HG02678 (cell line): ENCODE measurements at regions not wholly inside any gene's neighbourhood (a gene's known extent, or its start where the extent isn't known, plus 50 kb on each side); places are given as distances from the start of the nearest gene placed in this dataset.
"Not testable (repeated sequence)": the region's sequence is repeated elsewhere in the genome, so short reads cannot be mapped to it uniquely, and the experiment has no call there.

Source experiments
- ATAC-seq: cut with Tn5 transposase; IDR thresholded peaks from one replicate; pipeline ENCODE4 v1.9.1; 2021; ENCODE audit warnings: mild to moderate bottlenecking, moderate library complexity; ENCODE audit not compliant: unreplicated experiment

DNA sequence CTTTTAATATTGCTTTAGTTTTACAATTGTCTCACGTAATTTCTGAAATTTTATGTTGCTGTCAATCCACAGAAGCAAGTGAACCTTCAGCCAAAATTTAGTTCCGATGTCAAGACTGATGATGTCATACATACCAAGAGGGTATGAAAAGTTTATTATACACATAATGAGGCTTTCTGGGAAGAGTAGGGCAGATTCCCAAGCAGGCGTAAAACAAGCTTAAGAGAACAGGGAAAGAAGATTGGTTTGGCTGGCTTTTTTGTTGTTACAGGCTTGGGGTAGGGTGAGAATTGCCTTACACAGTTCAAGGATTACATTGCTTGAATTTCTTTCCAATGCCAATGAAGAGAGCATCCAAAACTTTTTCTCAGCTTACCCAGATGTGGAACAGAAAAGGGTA, 1962.9 kb upstream of the CDH6 start:
- no peak for ATAC-seq

DNA sequence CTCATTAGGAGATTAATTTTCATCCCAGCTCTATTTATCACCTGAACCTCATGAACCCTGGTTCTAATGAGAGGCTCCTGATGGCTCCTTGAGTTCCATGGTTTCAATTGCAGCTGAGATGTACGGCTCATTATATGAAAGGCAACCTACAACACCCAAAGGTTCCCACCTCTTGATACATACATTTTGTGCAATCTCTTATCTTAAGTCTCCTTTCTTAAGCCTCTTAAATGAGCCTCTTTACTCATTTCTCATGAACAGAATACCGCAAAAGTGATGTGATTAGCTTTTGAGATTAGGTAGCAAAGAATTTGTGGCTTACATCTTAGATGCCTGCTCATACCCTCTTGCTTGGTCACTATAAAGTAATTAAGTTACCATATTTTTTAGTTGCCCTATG, 1964.0 kb upstream of the CDH6 start:
- ATAC-seq, result no peak

DNA sequence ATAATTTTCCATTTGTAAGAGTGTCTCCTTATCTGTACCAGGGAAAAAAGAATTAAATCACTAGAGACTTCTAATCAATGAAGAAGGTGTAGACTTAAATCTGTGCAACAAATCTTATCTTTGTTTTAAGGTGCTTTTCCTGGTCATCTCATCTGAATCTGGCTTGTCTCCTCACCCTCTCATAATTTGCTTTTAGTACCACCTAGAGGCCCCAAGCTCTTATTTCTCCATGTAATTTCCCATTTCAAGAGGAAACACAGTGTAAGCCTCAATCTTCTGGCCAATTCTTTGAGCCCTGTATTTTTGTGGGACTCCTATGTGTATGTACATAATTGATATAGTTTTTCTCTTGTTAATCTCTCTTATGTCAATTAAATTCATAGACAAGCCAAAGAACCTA, 1975.3 kb upstream of the CDH6 start:
- no peak for ATAC-seq

DNA sequence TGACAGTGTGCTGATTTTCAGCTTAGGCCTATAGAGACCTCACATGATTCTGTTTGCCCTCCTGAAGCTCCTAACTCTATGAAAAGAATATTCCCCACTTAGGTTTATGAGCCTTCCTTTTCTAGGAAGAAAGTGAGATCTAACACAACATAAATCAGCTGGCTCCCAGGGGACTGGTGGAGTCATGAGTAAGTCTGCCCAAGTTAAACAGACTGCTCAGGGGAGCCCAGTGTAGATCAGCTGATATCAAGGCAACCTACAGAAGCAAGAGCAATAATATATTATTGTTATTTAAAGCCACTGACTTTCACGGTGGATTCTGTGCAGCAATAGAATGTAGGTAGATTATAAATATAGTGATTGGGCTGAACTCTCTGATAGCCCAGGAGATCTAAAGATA, 1978.6 kb upstream of the CDH6 start:
- ATAC-seq, result no peak

DNA sequence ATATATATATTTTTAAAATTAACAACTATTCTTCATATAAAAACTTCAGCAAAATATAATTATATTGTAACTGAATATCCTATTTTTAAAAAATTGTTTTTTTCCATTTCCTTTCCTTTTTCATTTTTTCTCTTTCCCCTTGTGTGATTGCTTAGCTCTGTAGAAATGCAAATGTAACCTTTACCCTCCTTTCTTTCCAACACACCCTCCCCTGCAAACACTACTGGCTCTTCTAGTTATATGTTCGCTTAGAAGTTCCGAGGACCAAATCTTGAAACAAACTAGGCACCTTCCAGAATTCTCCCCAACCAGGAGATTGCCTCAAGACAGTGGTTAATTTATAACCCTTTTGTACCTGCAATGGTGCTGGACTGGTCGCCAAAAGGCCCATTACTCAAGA, 1980.0 kb upstream of the CDH6 start:
- ATAC-seq, result no peak

DNA sequence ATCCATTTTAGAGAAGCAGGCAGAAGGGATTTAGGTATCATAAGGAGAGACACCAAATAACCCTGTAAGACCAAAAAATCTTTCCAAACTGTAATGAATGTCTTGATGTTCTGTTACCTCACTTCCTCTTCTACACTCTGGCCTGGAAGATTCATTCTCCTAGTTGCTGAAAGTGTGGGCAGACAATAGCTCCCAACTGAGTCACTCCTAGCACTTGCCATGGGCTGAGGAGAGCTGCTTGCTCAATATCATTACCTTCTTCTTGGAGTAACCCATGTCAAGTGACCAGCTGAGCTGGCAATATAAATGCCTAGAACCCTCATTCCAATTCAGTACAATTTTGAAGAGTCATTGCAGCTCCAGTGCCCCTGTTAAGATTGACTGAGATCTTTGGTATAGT, 1985.5 kb upstream of the CDH6 start:
- ATAC-seq, result no peak

DNA sequence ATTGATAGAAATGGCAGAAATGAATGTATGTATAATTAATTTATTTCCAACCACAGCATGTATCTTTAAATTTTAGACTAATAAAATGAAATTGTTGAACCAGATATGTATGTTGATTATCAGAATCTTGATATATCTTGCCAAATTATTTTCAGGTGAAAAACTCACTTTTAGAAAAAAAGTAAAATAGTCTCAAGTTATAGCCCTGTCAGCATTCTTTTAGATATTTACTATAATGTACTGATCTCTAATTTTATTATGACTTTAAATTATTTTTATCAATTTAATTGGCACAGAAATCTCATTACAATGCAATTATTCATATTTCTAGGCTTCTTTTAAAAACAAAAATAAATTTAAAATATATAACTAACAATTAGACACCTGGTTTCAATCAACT, 1990.4 kb upstream of the CDH6 start:
- no peak for ATAC-seq

DNA sequence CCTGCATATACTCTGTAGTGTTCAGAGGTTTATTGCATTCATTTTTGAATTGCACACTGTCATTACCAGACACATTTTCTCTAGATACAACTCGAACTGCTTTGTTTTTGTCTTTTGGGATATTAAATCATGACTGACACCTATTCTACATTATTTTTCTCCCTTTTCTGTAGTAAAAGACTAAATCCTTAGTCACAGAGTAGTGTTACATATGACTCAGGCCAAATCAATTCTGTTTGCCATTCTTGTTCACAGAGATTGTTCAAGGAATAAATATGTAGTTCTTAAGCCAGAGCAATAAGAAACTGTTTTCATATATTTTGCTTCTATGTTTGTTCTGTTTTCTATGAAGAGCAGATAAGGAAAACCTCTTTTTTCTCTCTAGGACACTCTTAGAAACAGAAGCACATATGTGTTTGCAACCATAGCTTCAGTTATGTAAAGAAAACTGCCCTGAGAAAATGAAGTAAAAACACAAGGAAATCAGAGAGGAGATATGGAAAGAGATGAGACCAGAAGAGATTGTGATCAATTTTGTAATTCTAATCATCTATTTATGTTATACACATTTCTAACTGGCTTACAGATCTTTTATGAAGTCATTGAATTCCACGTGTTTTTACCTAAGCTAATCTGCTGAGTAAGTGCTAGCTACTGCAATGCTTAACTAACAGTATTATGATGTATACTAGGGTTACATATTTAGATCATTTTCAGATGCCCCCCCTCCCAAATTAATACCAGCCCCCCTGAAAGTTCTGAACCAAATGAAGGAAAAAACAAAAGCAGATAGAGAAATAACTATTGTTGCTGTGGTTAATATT, 1995.6 kb upstream of the CDH6 start:
- ATAC-seq, result no peak

DNA sequence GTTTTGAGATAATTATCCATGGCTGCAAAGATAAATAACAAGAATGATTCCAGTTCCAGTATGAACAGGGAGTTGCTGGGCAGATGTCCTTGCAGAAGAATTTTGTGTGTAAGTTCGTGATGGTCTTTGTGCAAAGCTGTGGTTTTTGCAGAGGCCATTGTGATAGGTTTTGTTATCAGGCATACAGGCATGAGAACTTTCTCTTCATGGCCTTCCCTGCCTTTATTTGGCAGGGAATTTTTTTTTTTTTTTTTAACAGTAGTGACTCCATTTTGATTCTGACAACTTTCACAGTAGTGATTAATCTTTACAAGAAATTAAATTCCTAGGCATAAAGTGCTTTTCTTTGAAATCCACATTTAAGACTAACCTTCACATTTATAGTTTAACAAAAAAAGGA, 1999.5 kb upstream of the CDH6 start:
- ATAC-seq, result no peak

DNA sequence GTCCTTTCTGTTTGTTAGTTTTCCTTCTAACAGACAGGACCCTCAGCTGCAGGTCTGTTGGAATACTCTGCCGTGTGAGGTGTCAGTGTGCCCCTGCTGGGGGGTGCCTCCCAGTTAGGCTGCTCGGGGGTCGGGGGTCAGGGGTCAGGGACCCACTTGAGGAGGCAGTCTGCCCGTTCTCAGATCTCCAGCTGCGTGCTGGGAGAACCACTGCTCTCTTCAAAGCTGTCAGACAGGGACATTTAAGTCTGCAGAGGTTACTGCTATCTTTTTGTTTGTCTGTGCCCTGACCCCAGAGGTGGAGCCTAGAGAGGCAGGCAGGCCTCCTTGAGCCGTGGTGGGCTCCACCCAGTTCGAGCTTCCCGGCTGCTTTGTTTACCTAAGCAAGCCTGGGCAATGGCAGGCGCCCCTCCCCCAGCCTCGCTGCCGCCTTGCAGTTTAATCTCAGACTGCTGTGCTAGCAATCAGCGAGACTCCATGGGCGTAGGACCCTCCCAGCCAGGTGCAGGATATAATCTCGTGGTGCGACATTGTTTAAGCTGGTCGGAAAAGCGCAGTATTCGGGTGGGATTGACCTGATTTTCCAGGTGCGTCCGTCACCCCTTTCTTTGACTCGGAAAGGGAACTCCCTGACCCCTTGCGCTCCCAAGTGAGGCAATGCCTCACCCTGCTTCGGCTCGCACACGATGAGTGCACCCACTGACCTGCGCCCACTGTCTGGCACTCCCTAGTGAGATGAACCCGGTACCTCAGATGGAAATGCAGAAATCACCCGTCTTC, 2002.0 kb upstream of the CDH6 start:
- ATAC-seq, result not testable (repeated sequence)

DNA sequence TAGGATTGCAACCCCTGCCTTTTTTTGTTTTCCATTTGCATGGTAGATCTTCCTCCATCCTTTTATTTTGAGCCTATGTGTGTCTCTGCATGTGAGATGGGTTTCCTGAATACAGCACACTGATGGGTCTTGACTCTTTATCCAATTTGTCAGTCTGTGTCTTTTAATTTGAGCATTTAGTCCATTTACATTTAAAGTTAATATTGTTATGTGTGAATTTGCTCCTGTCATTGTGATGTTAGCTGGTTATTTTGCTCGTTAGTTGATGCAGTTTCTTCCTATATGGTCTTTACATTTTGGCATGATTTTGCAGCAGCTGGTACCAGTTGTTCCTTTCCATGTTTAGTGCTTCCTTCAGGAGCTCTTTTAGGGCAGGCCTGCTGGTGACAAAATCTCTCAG, 2003.1 kb upstream of the CDH6 start:
- ATAC-seq, result not testable (repeated sequence)

DNA sequence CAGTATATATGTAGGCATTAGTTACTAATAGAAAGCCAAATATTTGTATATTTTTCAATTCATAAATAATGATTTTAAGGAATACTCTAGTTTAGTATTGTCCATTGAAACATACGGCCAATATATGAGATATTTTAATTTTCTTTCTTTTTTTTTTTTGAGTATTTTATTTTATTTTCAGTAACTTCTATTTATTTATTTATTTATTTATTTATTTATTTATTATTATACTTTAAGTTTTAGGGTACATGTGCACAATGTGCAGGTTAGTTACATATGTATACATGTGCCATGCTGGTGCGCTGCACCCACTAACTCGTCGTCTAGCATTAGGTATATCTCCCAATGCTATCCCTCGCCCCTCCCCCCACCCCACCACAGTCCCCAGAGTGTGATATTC, 2007.1 kb upstream of the CDH6 start:
- not testable (repeated sequence) for ATAC-seq

- ATAC-seq, result no peak
Observed at GRCh38 chr5:29185558-29185957, 2007.9 kb upstream of the CDH6 start.

GRCh38 chr5:29175774-29176173, 2017.7 kb upstream of the CDH6 start:
- ATAC-seq, result no peak

GRCh38 chr5:29170599-29170998, 2022.9 kb upstream of the CDH6 start:
- ATAC-seq, result no peak

DNA sequence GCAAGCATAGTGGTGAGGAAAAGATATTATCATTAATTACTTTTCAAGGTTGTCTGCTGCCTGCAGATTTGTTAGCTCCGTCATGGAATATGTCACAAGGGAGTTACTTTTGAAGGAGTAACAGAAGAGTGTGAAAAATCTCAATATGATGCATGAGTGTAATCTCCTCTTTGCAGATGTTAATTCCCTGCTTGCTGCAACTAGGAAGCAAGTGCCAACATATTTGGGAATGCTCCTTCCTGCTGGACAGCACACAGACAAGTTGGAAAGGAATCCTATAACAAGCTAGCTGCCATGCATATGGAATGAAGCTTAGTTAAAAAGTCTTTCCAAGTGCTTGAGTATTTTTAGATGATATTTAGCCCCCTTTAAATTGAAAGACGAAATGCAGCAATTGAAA, 2023.6 kb upstream of the CDH6 start:
- no peak for ATAC-seq

DNA sequence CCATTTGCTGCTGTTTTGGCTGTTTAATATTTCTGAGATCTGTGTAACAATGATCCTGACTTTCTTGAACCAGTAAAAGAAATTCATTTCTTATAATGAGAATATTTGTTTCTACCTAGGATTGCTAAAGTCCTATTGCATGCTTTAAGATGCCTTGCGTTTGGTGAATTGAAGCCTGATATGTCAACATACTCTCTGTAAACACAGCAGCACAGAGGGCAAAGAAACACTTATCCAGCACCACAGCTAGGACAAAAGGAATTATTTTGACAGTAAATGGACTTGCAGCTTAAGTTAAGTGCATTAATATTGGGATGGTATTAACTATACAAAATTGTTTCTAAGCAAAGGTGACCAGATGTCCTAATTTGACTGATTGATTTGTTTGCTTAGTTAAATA, 2031.2 kb upstream of the CDH6 start:
- no peak for ATAC-seq

DNA sequence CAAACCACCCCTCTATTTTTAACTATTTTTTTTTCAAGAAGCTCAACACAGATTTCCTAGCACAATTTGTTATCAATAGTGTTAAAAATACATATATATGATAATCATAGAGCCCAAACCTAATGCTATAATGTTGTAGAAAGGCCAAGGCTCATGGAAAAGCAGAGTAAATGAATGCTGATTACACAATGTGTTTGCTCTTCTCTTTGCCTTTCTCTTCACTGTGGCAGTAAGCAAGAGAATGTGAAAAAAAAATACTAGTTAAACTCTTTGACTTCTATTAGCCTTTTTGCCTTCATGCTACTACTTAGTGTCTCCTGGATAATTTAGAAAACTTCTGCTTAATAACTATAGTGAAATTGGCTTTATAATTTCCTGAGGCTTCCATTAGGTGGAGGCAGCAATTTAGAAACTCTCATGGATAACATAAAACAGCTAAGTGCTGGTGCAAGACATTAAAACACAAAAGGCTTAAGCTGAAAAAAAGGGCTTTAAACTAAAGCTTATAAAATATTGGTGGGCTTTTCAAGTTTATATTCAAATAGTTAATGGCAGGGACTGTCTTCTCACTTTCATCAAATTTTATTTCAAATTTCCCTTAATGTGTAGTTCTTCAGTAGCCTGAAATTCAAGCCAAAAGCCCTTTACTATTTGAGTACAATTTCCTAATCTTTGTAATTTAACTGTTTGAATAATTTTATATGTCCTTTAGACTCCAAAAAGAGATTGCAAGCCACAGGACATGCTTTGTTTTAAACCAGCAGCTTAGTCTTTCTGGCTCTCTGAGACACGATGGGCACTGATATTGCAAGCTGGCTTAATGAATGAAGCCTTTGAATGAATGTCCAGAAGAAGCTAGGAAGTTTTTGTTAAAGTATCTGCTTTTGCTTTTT, 2031.8 kb upstream of the CDH6 start:
- ATAC-seq, result no peak

- ATAC-seq, result no peak
Observed at GRCh38 chr5:29157975-29158374, 2035.5 kb upstream of the CDH6 start.

- no peak for ATAC-seq
Observed at GRCh38 chr5:29150840-29151239, 2042.6 kb upstream of the CDH6 start.

DNA sequence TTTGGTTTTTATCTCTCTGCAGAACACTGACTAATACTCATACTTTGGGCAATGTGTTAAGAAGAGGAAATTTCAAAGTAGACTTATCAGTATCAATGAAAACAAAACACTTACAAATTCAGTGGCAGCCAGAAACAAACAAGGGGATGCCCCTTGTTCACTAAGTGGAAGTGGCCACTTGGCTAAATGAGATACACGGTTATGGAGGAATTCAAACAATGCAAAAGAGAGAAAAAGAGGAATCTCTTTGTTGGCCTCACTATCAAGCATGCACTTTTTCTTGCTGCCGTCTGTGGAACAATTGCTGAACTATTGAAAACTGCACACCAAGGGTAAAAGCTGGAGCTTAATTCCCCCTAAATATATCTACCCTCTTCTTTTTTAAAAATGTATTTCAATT, 2044.9 kb upstream of the CDH6 start:
- no peak for ATAC-seq
